ENCODE measurements at regions not wholly inside any gene's neighbourhood (a gene's known extent, or its start where the extent isn't known, plus 50 kb on each side); places are given as distances from the start of the nearest gene placed in this dataset.

DNA sequence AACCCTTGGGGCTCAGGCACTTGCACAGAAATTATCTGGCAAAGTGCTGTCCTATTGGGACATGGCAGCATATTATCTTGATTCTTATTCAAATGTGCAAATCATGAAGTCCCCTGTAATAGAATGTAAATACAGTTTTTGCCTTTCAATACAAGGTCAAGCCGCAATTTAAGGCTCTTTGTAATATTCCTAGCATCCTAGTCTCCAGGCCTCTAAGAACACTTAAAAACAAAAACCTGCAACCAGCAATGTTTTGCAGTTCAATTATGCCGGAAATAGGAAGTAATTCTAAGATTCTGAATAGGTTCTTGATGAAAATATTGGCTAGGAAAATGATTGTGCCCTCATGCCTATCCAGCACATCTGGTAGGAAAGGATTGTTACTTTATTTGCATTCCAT lies 197.2 kb upstream of the IRAK1BP1 start:
- no peak for TF ChIP-seq FOS (IDR thresholded peaks at IDR 0.05; ENCODE audit: low read depth, low read length)
- TF ChIP-seq, protein P1, sequence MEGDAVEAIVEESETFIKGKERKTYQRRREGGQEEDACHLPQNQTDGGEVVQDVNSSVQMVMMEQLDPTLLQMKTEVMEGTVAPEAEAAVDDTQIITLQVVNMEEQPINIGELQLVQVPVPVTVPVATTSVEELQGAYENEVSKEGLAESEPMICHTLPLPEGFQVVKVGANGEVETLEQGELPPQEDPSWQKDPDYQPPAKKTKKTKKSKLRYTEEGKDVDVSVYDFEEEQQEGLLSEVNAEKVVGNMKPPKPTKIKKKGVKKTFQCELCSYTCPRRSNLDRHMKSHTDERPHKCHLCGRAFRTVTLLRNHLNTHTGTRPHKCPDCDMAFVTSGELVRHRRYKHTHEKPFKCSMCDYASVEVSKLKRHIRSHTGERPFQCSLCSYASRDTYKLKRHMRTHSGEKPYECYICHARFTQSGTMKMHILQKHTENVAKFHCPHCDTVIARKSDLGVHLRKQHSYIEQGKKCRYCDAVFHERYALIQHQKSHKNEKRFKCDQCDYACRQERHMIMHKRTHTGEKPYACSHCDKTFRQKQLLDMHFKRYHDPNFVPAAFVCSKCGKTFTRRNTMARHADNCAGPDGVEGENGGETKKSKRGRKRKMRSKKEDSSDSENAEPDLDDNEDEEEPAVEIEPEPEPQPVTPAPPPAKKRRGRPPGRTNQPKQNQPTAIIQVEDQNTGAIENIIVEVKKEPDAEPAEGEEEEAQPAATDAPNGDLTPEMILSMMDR (conservative IDR thresholded peaks at IDR 0.05; ENCODE audit: low read depth, low read length): no peak
- no peak for TF ChIP-seq CHD1 (IDR thresholded peaks at IDR 0.05; ENCODE audit: low read depth, low read length)
- TF ChIP-seq BHLHE40 (IDR thresholded peaks at IDR 0.05; ENCODE audit: low read depth, low read length): no peak
- TF ChIP-seq CEBPB (IDR thresholded peaks at IDR 0.05; ENCODE audit: low read depth, low read length): no peak

Data from IMR-90 (cell line).